Spleen (tissue), 7 donors: ENCODE measurements at regions not wholly inside any gene's neighbourhood (a gene's known extent, or its start where the extent isn't known, plus 50 kb on each side); places are given as distances from the start of the nearest gene placed in this dataset.

ENCODE experiments used
- POLR2AphosphoS5 ChIP-seq, 3 donors: sonication (generic); formaldehyde crosslinking; IDR thresholded peaks; one replicate each; pipeline ENCODE4 v1.5.1; 2017; ENCODE audit warnings: antibody characterized with exemption in 3 of 3
- TF ChIP-seq, protein P1 (sequence below), 11 experiments: fragments of 200-600 bp in 7 of 11; fragments of 450-650 bp in 4 of 11; sonication (generic) in 4 of 11; IDR thresholded peaks in 8 of 11; conservative IDR thresholded peaks in 3 of 11; 1 replicate in 7 of 11; 2 replicates in 4 of 11; pipeline versions ENCODE4 v1.4.0 to v1.8.0; 2016 to 2021; ENCODE audit warnings: antibody characterized with exemption in 11 of 11, inconsistent platforms in 4 of 11, mild to moderate bottlenecking in 1 of 11
- donor health status: DM: no; HTN: no; CAD: no; lungs with moderate emphysema.
- donor health status: DM: no; HTN: no; CAD: no.
- donor health status: DM: no; HTN: no; CAD: no.

DNA sequence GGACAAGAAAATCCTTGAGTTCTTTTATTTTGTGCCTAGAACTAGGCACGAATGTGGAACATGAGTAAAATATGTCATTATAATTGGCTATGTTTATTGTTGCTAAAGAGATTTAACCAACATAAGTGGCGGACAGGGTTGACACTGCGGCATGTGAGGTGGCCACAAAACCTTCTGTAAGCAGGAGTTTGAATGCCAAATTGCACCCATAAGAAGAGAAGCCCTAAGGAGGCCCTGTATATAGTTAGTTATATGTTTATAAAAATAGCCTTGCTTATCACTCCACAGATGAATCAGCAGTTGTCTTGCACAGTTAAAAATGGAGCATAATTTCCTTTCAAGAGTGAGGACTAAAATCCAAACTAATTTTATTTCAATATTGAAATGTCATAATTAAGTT is 336.1 kb downstream of the GBA3 start:
- TF ChIP-seq, protein P1, sequence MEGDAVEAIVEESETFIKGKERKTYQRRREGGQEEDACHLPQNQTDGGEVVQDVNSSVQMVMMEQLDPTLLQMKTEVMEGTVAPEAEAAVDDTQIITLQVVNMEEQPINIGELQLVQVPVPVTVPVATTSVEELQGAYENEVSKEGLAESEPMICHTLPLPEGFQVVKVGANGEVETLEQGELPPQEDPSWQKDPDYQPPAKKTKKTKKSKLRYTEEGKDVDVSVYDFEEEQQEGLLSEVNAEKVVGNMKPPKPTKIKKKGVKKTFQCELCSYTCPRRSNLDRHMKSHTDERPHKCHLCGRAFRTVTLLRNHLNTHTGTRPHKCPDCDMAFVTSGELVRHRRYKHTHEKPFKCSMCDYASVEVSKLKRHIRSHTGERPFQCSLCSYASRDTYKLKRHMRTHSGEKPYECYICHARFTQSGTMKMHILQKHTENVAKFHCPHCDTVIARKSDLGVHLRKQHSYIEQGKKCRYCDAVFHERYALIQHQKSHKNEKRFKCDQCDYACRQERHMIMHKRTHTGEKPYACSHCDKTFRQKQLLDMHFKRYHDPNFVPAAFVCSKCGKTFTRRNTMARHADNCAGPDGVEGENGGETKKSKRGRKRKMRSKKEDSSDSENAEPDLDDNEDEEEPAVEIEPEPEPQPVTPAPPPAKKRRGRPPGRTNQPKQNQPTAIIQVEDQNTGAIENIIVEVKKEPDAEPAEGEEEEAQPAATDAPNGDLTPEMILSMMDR (IDR thresholded peaks at IDR 0.05 in 8 of 11, conservative IDR thresholded peaks at IDR 0.05 in 3 of 11): no peak
- no peak for TF ChIP-seq POLR2AphosphoS5 (IDR thresholded peaks at IDR 0.05)
